ENCODE measurements at regions not wholly inside any gene's neighbourhood (a gene's known extent, or its start where the extent isn't known, plus 50 kb on each side); places are given as distances from the start of the nearest gene placed in this dataset.

- TF ChIP-seq ASH2L (IDR thresholded peaks at IDR 0.05; ENCODE audit: low read length) = no peak
These were observed 197.4 kb upstream of the ELL2 start (continued) for GRCh38 chr5:96159043-96159442.

- TF ChIP-seq BCL11A (IDR thresholded peaks at IDR 0.05; ENCODE audit: low read depth in 2 of 2, low read length in 2 of 2) = no peak
- Histone ChIP-seq H3K18ac (ENCODE audit: extremely low read depth, low read length) (no peak overlapping the region), H3K79me2 (ENCODE audit: control insufficient read depth in 1 of 2, insufficient read depth in 2 of 2, low read length in 2 of 2) (no peaks in the 10 kb centered on the region), H3K4me1 (replicated peaks in 1 of 4; ENCODE audit: control insufficient read depth in 3 of 4, insufficient read depth in 4 of 4, low read length in 3 of 4) (peaks cover 0 to 2% (median 0%) of the 10 kb centered on the region in 4 experiments; a peak in 2 of 7 replicates), H3K27me3 (replicated peaks in 1 of 4; ENCODE audit: control insufficient read depth in 3 of 4, extremely low read depth in 1 of 4, insufficient read depth in 3 of 4, low read length in 3 of 4) (no peaks in the 10 kb centered on the region), H2AFZ (ENCODE audit: low read length) (no peak overlapping the region), H2BK15ac (ENCODE audit: low read length) (no peak overlapping the region), H3K56ac (replicated peaks; ENCODE audit: insufficient read length, low read depth, low read length) (no peak overlapping the region), H2BK5ac (ENCODE audit: low read depth, low read length) (no peak overlapping the region), H3K9ac (replicated peaks in 1 of 4; ENCODE audit: extremely low read depth in 1 of 4, low read depth in 3 of 4, low read length in 3 of 4) (no peak overlapping the region), H3K14ac (ENCODE audit: insufficient read length) (no peak overlapping the region), H3K4ac (replicated peaks; ENCODE audit: insufficient read length, low read depth, low read length) (no peak overlapping the region), H3K36me3 (ENCODE audit: control insufficient read depth in 2 of 4, insufficient read depth in 4 of 4, low read length in 3 of 4) (no peaks in the 10 kb centered on the region), H3K23ac (ENCODE audit: insufficient read length) (no peak overlapping the region), H2AK5ac (ENCODE audit: low read depth, low read length) (no peak overlapping the region), H3K23me2 (ENCODE audit: low read depth, low read length) (no peaks in the 10 kb centered on the region), H3K9me3 (ENCODE audit: insufficient read depth in 2 of 2, low read depth in 1 of 2, low read length in 1 of 2) (no peaks in the 10 kb centered on the region), H3K79me1 (ENCODE audit: low read depth, low read length) (no peaks in the 10 kb centered on the region), H3K4me3 (ENCODE audit: extremely low read depth in 1 of 4, insufficient read depth in 2 of 4, low read depth in 3 of 4, low read length in 4 of 4) (no peak overlapping the region), H2BK120ac (replicated peaks; ENCODE audit: low read depth, low read length) (no peak overlapping the region), H4K5ac (ENCODE audit: insufficient read length, low read depth, low read length) (no peak overlapping the region), H2BK12ac (ENCODE audit: low read depth, low read length) (no peak overlapping the region), H3K27ac (ENCODE audit: low read depth, low read length) (no peak overlapping the region), H3K4me2 (ENCODE audit: insufficient read depth in 1 of 2, low read depth in 2 of 2, low read length in 2 of 2) (no peak overlapping the region), H4K8ac (ENCODE audit: extremely low read depth, insufficient read depth, low read length) (no peak overlapping the region), H4K91ac (replicated peaks; ENCODE audit: insufficient read length, low read length) (no peak overlapping the region), H2BK20ac (ENCODE audit: low read length) (no peak overlapping the region), H4K20me1 (replicated peaks in 1 of 2; ENCODE audit: control insufficient read depth in 1 of 2, insufficient read depth in 2 of 2, low read length in 2 of 2) (no peaks in the 10 kb centered on the region)
- 90% methylated on average over 3 of the region's 3 CpGs; no CpG with 5 or more reads in 1 of the 2 experiments for WGBS, 2 experiments (ENCODE audit: extremely low coverage in 1 of 2, insufficient coverage in 1 of 2, insufficient read length in 1 of 2, insufficient replicate concordance in 2 of 2, low coverage in 1 of 2, low lambda C conversion rate in 2 of 2, missing lambda C conversion rate in 1 of 2)
- FAIRE-seq (no peak), DNase-seq (ENCODE audit: low read depth in 1 of 2, low spot score in 2 of 2) (no peak)
- POLR2A ChIA-PET (ENCODE audit: partially characterized antibody) = no interaction called here
- CTCF ChIA-PET (ENCODE audit: partially characterized antibody) = no interaction called here
These were observed 196.2 kb upstream of the ELL2 start for GRCh38 chr5:96157841-96158291.

Measured in H1 (cell line).